Astrocyte of the spinal cord (primary cell): ENCODE measurements at regions not wholly inside any gene's neighbourhood (a gene's known extent, or its start where the extent isn't known, plus 50 kb on each side); places are given as distances from the start of the nearest gene placed in this dataset.

Experiments
- DNase-seq: peaks from one replicate; pipeline ENCODE4 v3.0.0; 2011; ENCODE audit warnings: low read depth, low spot score
- H3K4me3 ChIP-seq: 2 replicates; pipeline ENCODE4 v1.5.1; 2011; ENCODE audit warnings: low read depth, mild to moderate bottlenecking, low read length, moderate library complexity
- in situ Hi-C: cut with HindIII; loops from 2 replicates; pipeline ENCODE4 v1.10.0; 2017; ENCODE audit warnings: low sequenced_read_pairs
- TF ChIP-seq, protein P1 (sequence below): IDR thresholded peaks from 2 replicates; pipeline ENCODE4 v1.5.1; 2012; ENCODE audit warnings: low read depth, mild to moderate bottlenecking, low read length, inconsistent platforms

DNA sequence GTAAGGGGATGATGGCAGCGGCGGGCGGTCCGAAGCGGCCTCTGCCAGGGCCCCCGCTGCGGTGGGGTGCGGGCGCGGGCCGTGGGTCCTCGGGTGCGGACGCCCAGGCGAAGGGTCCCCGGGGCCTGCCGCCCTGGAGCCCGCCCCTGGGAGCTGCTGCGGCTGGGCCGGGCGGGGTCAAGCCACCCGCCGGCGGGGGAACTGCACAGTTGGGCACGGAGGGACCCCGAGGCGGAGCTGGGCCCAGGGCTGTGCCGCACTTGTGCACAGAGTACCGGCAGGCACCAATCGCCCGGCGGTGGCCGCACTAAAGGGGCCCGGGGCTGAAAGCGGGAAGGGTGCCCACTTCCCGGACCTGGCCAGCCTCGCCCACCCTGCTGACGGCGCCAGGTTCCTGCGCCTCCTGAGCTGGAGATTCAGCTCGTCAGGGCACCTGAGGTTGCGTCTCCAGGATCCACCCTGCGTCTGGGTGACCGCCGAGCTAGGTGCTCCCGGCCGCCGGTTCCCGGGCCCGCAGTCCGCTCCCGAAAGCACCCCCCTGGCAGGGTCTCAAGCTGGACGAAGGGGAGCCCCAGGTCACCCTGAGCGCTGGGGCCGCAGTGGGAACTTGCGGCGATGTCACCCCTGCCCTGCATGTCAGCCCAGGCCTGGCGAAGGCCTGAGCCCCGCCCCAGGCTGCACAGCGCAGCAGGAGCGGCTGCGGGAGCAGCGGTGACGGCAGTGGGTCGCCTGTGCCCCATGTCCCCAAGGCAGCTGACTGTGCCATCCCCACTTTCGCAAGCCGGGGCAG, 56.7 kb upstream of the ETV3 start:
- in situ Hi-C loops, result no loop called here
- TF ChIP-seq, protein P1, sequence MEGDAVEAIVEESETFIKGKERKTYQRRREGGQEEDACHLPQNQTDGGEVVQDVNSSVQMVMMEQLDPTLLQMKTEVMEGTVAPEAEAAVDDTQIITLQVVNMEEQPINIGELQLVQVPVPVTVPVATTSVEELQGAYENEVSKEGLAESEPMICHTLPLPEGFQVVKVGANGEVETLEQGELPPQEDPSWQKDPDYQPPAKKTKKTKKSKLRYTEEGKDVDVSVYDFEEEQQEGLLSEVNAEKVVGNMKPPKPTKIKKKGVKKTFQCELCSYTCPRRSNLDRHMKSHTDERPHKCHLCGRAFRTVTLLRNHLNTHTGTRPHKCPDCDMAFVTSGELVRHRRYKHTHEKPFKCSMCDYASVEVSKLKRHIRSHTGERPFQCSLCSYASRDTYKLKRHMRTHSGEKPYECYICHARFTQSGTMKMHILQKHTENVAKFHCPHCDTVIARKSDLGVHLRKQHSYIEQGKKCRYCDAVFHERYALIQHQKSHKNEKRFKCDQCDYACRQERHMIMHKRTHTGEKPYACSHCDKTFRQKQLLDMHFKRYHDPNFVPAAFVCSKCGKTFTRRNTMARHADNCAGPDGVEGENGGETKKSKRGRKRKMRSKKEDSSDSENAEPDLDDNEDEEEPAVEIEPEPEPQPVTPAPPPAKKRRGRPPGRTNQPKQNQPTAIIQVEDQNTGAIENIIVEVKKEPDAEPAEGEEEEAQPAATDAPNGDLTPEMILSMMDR, result no peak
- no peak overlapping the region for H3K4me3 ChIP-seq
- no peak for DNase-seq

DNA sequence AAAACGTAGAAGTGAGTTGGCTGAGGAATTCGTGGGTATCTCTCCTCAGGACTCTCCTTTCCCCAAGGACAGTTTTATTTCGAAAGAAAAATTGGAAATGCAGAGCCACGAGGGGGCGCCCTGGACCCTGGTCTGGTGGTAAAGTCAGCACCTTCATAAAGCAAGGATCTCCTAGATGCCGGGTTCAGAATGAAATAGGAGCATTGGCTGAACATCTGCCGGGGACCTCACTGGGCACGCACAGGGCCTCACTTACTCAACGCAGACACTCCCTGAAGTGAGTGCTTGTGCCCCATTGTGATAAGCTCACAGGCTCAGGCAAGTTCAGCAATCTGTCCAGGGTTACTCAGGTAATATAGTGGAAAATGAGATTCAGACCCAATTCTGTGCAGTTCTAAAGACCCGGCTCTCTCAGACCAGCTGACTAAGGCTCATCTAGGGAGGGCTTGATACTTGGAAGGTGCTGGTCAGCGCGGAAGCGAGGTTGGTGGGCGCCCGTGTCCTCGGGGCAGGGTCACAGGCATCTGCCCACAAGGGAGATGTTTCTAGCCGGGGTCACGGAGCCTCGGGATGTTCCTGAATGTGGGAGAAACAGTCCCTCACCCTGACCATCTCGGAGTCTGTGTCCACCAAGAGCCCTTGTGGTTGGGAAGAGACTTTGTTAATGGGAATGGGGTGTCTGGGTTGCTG, 55.7 kb upstream of the ETV3 start:
- TF ChIP-seq, protein P1, result peak; percentile 72
- in situ Hi-C loops, result no loop called here
- no peak overlapping the region for H3K4me3 ChIP-seq
- DNase-seq, result peak; percentile 68

DNA sequence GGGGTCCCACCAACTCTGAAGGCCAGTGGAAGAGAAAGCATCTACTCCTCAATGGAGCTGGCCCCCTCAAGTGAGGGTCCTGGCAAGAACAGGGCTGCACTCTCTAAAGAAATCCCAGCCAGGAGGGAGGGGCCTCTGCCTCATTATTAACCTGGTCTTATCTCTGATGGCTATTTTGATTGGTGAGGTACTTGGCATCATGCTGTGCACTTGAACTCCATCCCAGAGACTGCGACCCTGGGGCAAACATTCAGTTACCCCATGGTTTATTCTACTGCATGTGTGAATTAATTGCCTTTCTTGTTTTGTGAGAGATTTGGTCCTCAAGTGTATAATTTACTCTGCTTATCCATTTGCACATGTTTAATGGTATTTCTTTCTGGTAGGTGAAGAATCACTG, 55.0 kb upstream of the ETV3 start:
- no peak for DNase-seq
- in situ Hi-C loops, result no loop called here

DNA sequence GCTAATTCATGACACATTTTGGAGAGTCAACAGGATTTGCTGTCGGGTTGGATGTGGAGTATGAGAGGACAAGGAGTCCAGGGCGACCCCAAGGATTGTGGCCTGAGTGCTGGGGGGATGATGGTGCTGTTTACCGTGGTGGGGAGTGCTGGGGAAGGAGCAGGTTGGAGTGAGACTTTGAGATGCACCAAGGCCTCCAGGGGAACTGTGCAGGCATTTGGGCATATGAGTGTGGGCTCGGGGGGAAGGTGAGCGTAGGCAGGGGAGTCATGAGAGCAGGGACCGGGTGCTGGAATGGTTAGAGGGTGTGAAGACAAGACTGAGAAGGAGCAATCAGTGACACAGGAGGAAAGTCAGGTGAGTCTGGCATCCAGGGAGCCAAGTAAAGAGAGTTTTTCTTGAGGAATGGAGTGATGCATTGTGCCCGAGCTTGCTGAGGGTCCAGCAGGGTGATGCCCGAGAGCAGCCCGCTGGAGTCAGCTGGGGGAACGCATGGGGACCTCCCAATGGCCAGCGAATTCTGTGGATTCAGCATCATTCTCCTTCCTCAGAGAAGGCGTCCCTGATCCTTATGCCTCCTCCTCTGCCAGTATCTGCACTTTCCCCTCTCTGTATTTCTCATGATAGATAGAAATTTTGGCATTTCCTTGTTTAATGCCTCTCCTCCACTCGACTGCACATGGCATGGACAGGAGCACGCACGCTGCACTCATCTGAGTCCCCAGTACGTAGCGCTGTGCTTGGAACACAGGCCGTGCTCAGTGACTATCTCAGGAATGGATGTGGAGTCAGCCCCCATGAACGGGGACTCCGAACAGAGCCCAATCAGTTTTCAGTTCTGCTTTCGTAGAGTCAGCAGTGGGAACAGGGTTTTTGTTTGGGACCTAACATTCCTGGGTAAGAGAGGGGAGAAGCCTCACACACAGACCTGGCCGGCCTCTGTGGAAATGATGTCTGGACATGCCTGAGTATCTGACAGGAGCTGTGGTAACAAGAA, 52.1 kb upstream of the ETV3 start:
- in situ Hi-C loops, result no loop called here
- TF ChIP-seq, protein P1, result no peak
- DNase-seq, result no peak
- no peak overlapping the region for H3K4me3 ChIP-seq

More for the DNA sequence above, 55.0 kb upstream of the ETV3 start:
- no peak overlapping the region for H3K4me3 ChIP-seq
- TF ChIP-seq, protein P1, result no peak

DNA sequence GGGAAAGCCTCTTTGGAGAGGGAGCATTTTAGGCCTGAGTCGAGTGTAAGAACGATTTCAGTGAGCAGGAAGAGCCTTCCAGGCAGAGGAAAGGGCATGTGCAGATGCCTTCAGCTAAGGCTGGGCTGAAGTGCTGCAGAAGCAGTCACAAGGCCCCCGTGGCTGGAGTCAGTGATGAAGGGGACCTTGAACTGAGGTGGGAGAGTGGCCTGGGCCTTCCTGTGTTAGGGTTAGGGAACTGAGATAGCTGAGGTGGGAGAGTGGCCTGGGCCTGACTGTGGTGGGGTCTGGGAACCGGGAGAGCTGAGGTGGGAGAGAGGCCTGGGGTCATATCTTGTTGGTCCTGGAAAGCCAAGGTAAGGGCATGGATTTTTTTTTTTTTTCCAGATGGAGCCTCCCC, 50.9 kb upstream of the ETV3 start:
- in situ Hi-C loops, result no loop called here
- DNase-seq, result no peak
- TF ChIP-seq, protein P1, result no peak

More for the DNA sequence above, 50.9 kb upstream of the ETV3 start:
- no peak overlapping the region for H3K4me3 ChIP-seq
